ENCODE measurements at regions not wholly inside any gene's neighbourhood (a gene's known extent, or its start where the extent isn't known, plus 50 kb on each side); places are given as distances from the start of the nearest gene placed in this dataset.

DNA sequence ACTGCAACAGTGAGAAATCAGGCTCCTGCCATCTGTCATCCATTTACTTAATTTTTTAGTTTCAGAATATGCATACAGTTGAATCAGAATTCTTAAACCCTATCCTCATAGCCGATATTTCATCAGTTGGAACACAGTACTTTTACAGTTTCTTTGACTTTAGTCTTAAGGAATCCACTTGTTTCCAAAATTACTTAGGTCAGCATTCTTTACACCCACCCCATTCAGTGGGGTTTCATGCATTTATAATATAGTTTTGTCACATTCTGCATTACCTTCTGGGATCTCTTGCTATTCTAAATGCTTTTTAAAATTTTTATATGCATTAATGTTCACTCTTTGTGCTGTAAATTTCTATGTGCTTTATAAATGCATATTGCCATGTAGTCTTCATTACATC, 400.4 kb upstream of the LRRTM4 start:
- TF ChIP-seq, protein P1, sequence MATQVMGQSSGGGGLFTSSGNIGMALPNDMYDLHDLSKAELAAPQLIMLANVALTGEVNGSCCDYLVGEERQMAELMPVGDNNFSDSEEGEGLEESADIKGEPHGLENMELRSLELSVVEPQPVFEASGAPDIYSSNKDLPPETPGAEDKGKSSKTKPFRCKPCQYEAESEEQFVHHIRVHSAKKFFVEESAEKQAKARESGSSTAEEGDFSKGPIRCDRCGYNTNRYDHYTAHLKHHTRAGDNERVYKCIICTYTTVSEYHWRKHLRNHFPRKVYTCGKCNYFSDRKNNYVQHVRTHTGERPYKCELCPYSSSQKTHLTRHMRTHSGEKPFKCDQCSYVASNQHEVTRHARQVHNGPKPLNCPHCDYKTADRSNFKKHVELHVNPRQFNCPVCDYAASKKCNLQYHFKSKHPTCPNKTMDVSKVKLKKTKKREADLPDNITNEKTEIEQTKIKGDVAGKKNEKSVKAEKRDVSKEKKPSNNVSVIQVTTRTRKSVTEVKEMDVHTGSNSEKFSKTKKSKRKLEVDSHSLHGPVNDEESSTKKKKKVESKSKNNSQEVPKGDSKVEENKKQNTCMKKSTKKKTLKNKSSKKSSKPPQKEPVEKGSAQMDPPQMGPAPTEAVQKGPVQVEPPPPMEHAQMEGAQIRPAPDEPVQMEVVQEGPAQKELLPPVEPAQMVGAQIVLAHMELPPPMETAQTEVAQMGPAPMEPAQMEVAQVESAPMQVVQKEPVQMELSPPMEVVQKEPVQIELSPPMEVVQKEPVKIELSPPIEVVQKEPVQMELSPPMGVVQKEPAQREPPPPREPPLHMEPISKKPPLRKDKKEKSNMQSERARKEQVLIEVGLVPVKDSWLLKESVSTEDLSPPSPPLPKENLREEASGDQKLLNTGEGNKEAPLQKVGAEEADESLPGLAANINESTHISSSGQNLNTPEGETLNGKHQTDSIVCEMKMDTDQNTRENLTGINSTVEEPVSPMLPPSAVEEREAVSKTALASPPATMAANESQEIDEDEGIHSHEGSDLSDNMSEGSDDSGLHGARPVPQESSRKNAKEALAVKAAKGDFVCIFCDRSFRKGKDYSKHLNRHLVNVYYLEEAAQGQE (IDR thresholded peaks at IDR 0.05; ENCODE audit: insufficient replicate concordance, low read depth), result no peak
- TF ChIP-seq POLR2AphosphoS5 (IDR thresholded peaks at IDR 0.05; ENCODE audit: low read depth), result no peak
- TF ChIP-seq SPI1 (IDR thresholded peaks at IDR 0.05; ENCODE audit: borderline replicate concordance, low read depth), result no peak
- no peak for TF ChIP-seq GABPA (IDR thresholded peaks at IDR 0.05; ENCODE audit: low read depth)
- TF ChIP-seq, protein P2, sequence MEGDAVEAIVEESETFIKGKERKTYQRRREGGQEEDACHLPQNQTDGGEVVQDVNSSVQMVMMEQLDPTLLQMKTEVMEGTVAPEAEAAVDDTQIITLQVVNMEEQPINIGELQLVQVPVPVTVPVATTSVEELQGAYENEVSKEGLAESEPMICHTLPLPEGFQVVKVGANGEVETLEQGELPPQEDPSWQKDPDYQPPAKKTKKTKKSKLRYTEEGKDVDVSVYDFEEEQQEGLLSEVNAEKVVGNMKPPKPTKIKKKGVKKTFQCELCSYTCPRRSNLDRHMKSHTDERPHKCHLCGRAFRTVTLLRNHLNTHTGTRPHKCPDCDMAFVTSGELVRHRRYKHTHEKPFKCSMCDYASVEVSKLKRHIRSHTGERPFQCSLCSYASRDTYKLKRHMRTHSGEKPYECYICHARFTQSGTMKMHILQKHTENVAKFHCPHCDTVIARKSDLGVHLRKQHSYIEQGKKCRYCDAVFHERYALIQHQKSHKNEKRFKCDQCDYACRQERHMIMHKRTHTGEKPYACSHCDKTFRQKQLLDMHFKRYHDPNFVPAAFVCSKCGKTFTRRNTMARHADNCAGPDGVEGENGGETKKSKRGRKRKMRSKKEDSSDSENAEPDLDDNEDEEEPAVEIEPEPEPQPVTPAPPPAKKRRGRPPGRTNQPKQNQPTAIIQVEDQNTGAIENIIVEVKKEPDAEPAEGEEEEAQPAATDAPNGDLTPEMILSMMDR (IDR thresholded peaks at IDR 0.05; ENCODE audit: insufficient read depth, low read length), result no peak
- DNase-seq (ENCODE audit: low read depth in 1 of 2, low spot score in 1 of 2), result no peak
- Histone ChIP-seq H3K27me3 (ENCODE audit: insufficient read depth, poor library complexity, severe bottlenecking) (no peaks in the 10 kb centered on the region), H3K27ac (replicated peaks) (no peak overlapping the region), H3K4me3 (replicated peaks; ENCODE audit: insufficient read depth, low read length) (no peak overlapping the region)

DNA sequence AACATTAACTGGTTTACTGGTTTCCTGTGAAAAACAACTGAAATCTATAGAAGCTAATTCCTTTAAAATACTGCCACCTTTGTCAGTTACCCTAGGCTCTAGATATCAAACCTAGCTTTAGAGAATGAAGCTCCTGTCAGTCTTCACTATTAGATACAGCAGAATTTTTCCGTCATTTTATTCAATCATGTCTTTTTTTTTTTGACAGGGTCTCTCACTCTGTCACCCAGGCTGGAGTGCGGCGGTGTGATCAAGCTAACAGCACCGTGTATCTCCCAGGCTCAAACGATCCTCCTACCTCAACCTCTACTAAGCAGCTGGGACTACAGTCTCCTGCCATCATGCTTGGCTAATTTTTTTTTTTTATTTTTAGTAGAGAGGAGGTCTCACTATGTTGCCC, 415.2 kb upstream of the LRRTM4 start:
- TF ChIP-seq, protein P1 (IDR thresholded peaks at IDR 0.05; ENCODE audit: insufficient replicate concordance, low read depth), result no peak
- TF ChIP-seq GABPA (IDR thresholded peaks at IDR 0.05; ENCODE audit: low read depth) (no peak), POLR2AphosphoS5 (IDR thresholded peaks at IDR 0.05; ENCODE audit: low read depth) (no peak), SPI1 (IDR thresholded peaks at IDR 0.05; ENCODE audit: borderline replicate concordance, low read depth) (no peak)
- TF ChIP-seq, protein P2 (IDR thresholded peaks at IDR 0.05; ENCODE audit: insufficient read depth, low read length), result no peak
- no peak overlapping the region for H3K4me3 ChIP-seq (replicated peaks; ENCODE audit: insufficient read depth, low read length)
- no peak for DNase-seq (ENCODE audit: low read depth in 1 of 2, low spot score in 1 of 2)
- no peaks in the 10 kb centered on the region for H3K27me3 ChIP-seq (ENCODE audit: insufficient read depth, poor library complexity, severe bottlenecking)
- H3K27ac ChIP-seq (replicated peaks), result no peak overlapping the region

DNA sequence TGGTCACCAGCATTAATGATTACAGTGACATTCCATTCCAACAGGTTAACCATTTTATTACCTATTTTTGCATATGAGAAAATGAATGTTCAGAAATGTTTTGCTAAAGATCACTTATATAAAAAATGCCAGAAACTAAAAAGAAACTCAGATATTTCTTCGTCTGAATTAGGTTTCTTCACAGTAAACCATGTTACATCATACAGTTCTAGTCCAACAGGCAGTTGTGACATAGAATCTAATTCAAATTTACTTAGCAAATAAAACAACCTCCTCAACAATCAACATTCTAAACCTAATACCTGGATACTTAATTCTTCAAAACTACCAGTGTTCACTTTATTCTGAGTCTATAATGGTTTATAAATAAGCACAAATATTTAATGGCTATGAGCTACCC, 416.3 kb upstream of the LRRTM4 start:
- TF ChIP-seq SPI1 (IDR thresholded peaks at IDR 0.05; ENCODE audit: borderline replicate concordance, low read depth) (no peak), POLR2AphosphoS5 (IDR thresholded peaks at IDR 0.05; ENCODE audit: low read depth) (no peak), GABPA (IDR thresholded peaks at IDR 0.05; ENCODE audit: low read depth) (no peak)
- TF ChIP-seq, protein P1 (IDR thresholded peaks at IDR 0.05; ENCODE audit: insufficient replicate concordance, low read depth), result no peak
- TF ChIP-seq, protein P2 (IDR thresholded peaks at IDR 0.05; ENCODE audit: insufficient read depth, low read length), result no peak
- Histone ChIP-seq H3K27me3 (ENCODE audit: insufficient read depth, poor library complexity, severe bottlenecking) (no peaks in the 10 kb centered on the region), H3K4me3 (replicated peaks; ENCODE audit: insufficient read depth, low read length) (no peak overlapping the region), H3K27ac (replicated peaks) (no peak overlapping the region)
- no peak for DNase-seq (ENCODE audit: low read depth in 1 of 2, low spot score in 1 of 2)
